HG03045 (cell line): ENCODE measurements at regions not wholly inside any gene's neighbourhood (a gene's known extent, or its start where the extent isn't known, plus 50 kb on each side); places are given as distances from the start of the nearest gene placed in this dataset.
A peak's percentile ranks its signal among the peaks of the same experiment; 100 is the strongest.

Experiments used
- ATAC-seq: cut with Tn5 transposase; IDR thresholded peaks from one replicate; pipeline ENCODE4 v1.9.1; 2021; ENCODE audit warnings: mild to moderate bottlenecking, moderate library complexity; ENCODE audit not compliant: unreplicated experiment

DNA sequence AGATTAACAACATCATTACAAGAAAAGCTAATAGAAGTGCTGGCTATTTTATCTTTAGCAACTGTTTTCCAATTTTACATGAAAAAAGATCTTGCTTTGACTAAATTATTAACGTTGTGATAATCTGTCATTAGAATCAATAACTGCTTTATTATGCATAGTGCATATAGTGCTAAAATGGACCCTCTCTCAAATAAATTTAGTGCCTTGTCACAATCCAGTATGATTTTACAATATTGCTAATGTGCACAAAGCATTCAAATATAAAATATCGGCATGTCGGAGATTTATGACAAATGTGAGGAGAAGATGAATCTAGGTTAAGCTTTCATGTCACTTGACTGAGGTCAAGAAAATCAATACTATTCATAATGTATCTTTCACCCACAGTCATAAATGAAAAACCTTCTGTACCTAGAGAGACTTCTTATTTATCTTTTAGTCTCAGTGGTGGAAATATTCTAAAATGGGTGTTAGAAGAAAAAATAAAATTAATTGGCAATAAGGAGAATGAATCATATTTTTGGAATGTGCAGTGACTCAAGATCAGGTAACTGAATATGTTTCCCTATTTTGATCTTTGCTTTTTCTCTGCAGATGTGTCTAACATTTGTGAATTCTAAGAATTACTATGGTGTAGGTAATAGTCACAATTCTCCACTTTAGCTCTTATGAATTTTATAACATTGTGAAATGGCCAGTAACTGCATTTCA lies 672.9 kb upstream of the GRAMD2B start:
- no peak for ATAC-seq

DNA sequence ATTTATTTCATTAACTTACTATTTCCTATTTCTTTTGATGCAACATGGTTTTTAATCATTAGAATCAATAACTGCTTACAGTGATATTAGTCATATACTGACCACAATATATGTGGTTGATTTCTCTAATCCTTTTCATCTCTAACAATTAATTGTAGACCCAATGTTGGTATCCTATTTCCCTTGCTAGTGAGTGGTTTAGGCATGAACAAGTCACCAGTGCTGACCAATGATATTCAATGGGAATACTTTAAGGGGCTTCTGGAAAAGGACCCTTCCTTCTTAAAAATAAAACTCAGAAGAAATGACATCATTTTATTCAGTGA lies 672.4 kb upstream of the GRAMD2B start:
- ATAC-seq, result no peak

DNA sequence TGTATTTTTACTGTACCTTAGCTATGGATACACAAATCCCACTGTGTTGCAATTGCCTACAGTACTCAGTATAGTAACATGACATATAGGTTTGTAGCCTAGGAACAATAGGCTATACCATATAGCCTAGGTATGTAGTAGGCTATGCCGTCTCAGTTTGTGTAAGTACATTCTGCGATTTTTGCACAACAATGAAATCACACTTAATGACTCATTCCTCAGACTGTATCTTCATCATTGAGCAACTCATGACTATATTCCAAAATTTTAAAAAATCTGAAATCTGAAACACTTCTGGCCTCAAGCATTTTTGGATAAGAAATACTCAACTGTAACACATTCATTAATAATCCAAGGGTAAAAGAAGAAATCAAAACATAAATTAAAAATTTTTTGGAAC lies 666.8 kb upstream of the GRAMD2B start:
- no peak for ATAC-seq

DNA sequence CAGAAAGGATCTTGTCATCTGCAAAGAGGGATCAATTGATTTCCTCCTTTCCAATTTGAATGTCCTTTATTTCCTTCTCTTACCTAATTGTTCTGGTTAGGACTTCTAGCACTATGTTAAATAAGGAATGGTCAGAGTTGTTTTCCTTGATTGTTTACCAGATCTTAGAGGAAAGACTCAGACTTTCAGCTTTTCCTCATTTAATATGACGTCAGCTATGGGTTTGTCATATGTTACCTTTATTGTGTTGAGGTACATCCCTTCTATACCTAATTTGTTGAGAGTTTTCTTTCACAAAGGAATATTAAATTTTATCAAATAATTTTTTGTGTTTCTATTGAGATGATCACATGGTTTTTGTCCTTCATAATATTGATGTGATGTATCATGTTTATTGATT lies 656.5 kb upstream of the GRAMD2B start:
- no peak for ATAC-seq

DNA sequence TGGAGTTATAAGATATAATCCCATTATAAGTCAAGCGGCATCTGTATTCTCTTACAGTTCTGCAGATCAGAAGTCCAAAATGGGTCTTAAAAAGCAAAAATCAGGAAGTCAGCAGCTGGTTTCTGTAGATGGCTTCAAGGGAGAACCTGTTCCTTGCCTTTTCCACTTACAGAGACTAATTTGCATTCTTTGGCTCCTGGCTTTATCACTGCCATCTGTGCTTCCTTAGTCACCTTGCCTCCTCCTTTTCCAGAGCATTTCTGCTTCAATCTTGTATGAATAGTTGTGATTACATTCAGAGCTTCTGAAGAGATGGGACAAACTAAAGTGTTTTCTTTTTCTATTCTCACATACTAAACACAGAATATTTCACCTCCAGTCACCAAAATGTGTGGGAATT lies 647.3 kb upstream of the GRAMD2B start:
- no peak for ATAC-seq

DNA sequence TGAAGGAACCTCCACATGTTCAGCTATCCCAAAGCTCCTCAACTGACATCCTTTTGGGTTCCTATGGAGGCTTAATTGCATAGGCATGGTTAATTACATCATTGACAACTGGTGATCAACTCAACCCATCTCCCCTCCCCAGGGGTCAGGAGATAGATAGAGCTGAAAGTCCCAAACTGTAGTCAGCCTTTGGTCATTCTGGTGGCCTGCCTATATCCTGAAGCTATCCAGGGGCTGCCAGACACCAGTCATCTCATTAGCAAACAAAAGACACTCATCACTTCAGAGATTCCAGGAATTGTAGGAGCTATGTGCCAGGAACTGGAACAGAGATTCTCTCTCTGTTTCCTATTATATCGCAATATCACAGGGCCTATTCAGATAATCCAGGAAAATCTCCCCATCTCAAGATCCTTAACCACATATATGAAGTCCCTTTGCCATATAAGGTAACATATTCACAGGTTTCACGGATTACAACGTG lies 646.5 kb upstream of the GRAMD2B start:
- no peak for ATAC-seq

DNA sequence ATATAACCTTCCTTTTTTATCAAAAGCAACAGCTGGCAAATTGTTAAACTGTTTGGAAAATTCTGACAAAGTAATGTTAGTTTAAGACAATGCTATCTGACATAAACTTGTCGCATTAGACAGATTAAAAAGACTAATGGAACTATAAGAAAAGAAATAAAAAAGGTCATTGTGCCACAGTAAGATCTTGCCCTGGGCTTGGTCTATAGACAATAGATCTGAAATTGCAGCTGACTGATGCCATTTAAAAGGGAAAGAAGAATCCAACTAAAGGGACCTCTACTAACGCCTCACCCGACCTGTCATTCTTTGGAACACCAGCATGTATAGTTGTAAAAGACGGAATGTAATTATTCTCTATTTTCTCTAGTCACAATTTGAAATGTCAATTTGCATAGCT lies 644.4 kb upstream of the GRAMD2B start:
- ATAC-seq, result no peak

DNA sequence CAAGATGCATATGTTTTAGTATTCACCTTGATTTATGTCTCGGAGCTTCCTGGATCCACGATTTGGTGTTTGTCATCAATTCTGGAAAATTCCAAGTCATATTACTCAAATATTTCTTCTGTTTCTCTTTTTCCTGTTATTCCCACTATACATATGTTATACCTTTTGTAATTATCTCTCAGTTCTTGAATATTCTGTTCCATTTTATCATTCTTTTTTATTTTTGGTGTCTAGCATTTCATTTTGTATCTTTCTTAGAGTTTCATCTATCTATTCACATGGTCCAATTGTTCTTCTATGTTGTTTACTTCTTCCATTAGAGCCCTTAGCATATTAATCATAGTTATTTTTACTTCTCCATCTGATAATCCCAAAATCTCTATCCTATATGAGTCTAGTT lies 637.8 kb upstream of the GRAMD2B start:
- ATAC-seq, result no peak

DNA sequence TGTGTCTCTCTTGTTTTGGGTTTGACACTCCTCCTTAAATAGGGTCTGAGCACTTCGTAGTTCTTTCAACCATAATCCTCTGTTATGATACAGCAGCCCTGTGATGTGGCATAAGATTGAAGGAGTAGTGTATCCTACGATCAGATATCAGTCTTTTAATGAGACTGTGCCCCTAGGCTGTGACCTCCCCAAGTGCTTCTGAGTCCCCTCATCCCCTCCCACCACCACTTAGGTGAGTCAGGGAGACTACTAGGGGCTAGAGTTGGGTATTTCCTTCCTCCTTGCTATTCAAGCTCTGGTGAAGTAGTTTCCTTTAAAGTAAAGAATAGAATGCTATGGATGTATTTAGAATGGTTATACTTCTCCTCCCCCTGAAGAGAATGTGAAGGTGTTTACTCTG lies 637.2 kb upstream of the GRAMD2B start:
- no peak for ATAC-seq

DNA sequence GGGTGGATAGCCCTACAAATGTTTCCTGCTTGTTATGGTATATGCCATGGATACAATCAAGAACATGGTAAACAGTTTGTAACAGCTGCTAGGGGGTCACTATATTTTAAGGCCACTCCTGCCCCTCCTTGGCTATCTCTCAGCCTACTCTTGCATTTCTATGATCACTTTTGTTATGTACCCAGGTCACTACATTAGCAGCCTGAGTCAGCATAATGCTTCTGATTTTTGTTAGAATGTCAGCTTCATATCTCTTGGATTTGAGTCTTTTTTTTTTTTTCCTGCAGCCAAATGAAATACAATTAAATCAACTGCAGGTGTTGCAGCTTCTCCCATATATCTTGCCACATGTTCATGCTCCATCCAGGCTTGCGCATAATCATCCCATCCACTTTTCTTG lies 629.7 kb upstream of the GRAMD2B start:
- ATAC-seq, result no peak

DNA sequence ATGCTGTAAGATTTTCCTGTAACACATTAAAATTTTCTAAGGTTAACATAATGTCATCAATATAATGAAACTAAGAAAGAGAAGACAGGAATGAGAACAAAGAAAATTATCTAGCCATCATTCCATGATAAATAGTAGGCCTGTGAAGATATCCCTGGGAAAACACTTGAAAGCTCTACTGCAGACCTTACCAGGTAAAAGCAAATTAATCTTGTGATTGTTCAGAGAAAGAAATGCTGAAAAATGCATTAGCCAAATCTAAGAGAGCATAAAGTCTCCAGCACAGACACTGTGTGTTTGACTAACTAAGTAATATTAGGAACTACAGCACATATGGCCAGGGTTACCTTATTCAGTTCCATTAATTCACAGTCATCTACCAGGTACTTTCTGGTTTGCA lies 628.3 kb upstream of the GRAMD2B start:
- no peak for ATAC-seq

DNA sequence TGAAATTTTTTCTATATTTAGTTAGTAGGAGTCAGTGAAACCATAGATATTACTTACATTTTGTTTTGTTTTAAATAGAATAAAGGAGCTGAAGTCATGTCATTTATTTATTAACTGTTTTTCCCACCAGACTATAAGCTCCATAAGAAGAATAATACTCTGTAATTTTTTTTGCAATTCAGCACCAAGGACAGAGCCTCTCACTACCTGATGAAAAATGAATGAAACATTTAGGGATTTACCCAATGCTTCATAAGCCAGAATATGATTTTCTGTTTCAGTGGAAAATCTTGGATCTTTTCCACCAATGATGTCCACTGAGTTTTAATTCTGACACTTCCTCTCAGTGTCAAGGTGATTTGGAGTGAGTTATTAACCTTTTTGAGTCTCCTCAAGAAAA lies 624.9 kb upstream of the GRAMD2B start:
- ATAC-seq, result no peak

DNA sequence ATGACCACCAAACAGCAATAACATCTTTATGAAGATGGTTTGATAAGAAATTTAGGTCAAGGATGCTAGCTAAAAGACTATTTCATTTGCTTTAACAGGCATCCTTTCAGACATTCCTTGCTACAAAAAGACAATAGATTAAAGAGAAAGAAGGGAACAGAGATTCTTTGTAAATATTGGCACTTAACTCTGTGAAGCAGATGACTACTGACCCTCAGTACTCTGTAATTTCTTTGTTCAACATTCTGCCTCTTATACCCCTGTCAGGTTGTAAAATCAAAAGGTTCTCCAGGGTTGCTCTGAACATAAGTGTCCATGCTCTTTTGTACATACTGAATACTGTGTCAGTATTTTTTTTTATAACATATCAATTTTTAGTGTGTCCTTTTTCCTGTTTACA lies 610.6 kb upstream of the GRAMD2B start:
- ATAC-seq, result no peak

DNA sequence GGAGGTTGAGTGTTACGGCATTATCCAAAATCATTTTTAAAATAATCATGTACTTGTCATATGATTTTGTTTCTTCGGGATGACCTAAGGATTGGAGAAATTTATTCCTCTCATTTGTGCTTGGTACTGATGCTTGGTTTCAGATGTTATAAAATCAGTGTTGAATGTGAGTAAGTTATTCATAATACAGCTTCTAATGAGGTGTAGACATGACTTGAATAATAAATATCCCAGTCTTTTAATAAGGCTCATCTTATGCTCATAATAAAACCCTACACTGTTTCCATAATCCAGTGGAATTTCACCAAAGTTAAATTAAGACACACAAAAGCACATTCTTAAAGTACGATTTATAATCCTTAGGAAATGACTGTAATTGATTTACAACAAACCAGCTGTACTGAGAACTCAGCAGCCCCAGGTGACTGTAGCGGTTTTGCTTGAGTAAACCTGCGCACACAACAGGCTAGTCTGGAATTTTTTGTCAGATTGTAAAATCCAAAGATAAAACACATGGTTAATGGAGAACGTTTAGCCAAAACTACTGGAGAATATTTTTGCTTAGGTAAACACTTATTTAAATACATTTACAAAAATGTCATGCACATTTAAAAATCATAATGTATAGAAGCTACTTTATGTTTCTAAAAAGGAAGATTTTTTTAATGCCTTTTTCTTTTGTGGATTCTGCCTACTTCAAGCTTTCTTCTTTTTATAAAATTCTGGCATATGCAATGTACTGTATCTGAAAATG lies 609.8 kb upstream of the GRAMD2B start:
- no peak for ATAC-seq

DNA sequence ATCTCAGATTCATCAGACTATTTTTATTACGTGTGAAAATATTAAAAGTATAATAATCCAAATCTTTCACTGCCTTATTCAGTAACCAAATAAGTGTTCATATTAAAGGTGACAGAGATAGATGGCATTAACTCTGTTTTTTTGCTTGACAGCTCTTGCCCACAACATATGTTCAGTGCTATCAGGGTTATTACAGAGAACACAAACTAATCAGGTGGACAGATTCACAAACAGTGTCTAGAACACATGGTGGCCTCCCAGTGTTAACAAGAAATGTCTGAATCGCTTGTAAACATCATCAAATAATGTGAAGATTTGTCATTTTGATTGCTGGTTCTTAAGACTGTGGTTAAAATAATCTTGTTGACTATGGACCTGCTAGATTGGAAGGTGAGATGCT lies 609.1 kb upstream of the GRAMD2B start:
- ATAC-seq, result no peak

DNA sequence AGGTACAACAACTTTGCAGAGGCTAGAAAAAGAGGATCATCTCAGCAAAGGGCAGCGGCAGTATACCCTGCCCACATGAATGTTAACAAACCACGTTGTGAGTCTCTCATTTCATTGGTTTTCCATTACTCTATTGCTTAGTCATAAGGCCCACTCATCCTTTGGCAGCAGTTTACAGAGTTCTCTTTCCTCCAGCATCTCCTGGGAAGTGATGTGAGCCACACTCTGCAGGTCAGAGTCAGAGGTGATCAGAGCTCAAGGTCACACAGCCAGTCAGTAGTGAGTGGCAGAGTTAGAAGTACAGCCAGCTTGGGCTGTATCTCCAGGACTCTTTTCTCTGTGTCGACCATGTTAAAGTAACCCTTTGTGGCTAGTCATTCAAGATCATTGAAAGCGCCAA lies 599.6 kb upstream of the GRAMD2B start:
- no peak for ATAC-seq

DNA sequence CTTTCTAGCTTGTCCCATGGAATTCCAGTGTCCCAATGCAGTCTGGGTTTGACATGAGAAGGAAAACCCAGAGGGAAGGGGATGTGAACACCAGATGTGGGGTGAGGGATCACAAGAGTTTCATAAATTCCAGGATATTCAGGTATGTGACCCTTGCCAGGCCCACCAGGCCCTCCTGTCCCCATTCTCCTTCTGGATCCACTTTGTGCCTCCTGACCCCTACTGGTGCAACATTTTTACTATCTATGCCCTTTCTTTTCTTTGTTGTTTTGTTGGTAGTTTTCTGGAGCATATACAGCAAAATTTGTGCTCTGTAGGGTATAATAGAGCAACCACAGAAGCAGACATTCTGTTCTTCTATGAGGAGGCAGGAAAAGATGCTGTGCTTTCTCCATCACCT lies 597.0 kb upstream of the GRAMD2B start:
- no peak for ATAC-seq

DNA sequence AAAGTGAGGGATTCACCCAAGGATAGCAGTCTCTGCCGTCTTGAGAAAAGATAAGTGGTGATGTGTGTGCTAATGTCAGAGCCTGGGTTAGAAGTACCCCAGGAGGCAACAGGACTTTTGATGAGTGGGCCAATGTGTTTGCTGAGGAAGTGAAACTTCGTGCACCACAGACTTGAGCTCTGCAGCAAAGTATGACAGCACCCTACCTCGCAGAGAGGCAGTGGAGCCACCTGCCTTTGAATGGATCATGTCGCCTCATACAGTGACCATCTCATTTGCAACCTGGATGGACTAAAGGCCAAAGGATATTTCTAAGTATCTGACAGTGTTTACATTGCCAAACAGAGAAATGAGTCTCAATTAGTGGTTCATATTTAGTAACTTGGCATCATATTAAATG lies 593.9 kb upstream of the GRAMD2B start:
- ATAC-seq, result peak; percentile 74

DNA sequence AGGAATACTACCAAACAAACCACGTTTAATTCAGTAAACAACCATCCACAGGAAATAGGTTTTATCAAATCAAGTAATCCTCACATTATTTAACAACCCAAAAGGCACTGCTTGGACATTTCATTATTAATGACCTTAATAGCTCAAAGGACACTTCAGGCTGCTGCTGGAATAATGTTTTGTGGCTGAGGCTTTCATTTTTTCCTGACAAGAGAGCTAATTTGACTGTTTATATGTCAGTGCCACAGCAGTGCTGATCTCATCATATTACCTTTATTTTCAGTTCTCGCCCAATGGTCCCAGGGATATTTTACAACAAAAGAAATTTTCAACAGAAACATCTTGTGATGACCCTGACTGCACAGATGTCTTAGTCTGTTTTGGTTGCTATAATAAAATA lies 589.8 kb upstream of the GRAMD2B start:
- no peak for ATAC-seq

DNA sequence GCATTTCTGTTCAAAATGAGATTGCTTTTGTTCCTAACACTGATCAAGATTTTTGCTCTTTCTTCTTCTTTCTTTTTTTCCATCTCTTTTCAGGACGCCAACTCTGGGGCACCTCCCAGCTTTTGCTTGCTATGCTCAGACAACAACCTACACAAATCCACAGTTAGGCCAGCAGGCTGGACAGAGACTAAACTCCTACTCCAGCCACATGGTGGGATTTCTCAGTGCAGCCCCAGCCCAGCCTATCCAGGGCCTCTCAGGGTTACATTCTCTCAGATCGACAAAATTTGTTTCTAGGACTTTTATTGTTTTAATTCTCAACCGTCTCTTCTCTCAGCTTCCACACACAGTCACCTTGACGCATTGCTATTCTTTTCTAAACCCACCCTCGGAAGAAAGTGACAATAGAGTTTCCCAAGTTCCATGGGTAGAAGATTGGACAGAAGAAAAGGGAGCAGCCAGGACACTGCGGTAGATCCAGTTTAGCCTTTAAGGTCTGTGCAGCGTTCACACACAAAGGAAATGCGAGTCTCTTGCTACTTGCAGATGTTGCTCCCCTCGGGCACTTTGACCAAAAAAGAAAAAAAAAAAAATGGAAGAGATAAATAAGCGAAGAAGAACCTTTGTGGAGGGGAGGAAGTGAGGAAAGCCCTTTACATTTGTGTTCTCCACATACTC lies 588.6 kb upstream of the GRAMD2B start:
- ATAC-seq, result no peak

DNA sequence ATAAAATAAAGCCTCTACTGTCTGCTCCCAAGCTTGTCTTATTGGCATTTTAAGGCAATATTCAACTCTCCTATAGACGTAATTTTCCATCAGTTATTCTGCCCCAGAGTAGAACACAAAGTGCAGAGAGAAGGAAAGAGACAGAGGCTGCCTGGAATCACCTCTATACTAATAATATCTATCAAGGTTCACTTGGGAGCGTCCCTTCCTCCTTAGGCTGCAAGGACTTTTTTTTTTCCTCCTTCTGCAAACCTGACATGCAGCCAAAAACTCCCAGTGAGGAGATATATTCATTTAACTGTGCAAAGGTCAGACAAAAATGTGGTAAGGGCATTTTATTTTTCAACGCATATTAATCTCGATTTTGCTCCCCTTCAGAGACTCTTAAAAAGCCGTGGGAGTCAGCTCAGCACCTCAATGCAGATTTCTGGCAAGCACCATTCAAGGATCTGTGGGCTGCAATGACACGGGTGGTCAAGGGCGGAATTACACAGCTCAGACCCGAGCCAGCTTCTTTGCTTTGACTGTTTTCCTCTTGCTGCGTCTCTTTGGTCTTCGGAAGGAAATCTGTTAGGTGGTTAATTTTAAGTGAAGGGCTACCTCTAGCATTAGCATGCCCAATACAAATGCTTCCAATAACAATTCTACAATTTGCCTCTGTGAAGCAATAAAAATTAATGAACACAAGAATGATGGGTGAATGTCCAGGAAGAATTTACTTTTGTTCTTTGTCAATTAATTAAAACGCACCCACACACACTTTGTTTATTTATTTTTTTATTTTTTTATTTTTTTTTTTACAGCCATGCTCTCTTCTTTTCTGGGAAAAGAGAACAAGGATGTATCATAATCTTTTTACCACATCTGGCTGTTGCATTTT lies 587.7 kb upstream of the GRAMD2B start:
- ATAC-seq, result peak; percentile 79
